Superior temporal gyrus (tissue), 1 donor: ENCODE measurements at regions not wholly inside any gene's neighbourhood (a gene's known extent, or its start where the extent isn't known, plus 50 kb on each side); places are given as distances from the start of the nearest gene placed in this dataset.

Experiments
- DNase-seq: peaks from one replicate; pipeline ENCODE4 v3.0.0-alpha.2; 2016; ENCODE audit errors: extremely low spot score

DNA sequence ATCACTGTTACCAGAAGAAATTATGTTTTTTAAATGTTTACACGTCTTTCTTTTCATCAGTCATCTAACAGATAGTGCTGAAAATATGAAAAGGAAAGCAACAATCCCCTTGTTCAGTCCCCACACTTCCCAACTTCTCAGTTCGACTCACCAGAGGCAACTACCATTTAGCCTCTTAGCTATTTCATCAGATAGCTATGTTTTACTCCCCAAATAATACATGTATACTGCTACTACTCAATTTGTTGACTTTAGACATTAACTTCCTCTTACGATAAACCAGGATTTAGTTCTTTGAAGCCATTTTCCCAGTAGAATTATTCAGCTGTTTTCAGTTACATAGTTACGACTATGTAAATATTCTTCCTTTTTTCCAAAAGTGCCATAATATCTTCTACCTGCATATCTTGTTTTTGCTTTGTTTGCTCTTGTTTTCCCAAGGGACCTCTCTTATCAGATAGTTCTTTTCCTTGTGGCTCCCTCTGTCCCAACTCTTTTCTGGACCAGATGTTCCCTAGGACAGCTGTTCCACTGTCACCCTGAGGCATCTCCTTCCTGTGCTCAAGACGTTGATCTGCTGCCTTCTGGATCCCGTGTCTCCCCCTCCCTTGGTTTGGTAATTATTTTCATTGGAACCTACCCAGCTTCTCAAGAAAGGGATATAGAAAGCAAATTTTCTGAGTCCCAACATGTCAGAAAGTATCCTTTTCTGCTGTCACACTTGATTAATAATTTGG is 289.3 kb upstream of the TANK start:
- DNase-seq: no peak

DNA sequence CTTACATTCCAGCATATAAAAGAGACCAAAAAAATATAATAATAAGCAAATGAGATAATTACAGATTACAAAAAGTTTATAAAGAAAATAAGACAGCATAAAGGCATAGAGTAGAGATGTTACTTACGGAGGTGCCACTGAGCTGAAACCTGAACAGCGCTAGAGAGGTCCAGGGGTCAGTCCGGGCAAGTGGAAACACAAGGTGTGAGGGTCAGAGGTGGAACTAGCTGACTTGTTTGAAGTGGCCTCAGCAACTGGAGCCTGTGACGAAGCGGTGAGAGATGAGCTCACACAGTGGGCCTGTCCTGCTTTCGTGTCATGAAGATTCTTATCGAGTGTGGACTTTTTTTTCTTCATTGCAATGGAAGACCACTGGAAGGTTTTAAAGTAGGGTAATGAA is 288.3 kb upstream of the TANK start:
- DNase-seq: no peak

DNA sequence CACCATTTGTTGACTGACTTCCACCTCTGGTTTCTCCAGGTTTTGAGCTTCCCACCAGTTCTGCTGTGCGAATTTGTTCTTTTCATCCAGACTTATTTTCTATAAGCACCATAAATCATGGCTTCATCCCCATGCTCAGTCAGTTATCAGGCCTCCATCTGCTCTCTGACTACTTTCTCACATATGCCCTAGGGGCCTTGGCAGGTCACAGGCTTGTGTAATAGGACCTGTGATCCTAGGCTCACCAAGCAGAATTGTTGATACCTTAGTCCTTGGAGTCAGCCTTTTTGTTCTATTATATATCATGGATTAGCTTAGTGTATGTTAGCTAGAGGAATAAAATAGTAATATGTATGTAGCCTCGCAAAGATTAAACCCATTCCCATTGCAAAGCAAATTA is 284.2 kb upstream of the TANK start:
- DNase-seq: no peak

DNA sequence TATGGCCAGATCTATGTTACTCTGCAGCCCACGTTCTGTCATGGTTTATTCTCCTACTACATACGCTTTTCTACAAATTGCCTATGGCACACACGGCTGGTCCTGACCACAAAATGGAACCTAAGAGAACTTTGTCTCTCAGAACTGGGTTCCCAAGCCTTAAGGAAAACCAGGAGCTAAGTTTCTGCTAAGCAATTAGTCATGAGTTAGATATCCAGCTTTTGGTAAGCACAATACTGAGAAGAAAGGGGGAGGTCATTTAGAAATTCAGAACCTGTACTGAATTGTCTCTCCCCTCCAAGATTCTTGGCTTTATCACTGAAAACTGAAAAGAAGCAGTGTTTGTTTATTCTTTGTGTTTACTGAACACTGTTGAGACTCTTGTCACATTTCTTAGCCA is 283.5 kb upstream of the TANK start:
- DNase-seq: no peak

DNA sequence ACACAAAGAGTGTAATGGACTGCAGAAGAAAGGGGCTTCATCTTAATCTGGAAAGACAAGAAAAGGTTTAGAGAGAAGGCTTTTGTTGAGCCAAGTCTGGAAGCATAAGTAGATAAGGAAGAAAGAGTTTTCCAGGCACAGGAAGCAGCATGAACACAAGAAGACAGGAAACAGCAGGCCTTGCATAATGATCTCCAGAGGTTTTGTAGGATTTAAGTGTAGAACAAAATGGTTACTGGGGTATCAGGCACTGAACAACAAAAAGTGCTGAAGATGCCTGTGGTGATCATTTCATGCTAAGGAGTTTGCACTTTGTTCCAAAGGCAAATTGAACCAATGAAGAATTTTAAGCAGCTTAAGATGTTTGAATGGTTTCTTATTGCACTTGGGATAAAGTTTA is 281.6 kb upstream of the TANK start:
- no peak for DNase-seq

DNA sequence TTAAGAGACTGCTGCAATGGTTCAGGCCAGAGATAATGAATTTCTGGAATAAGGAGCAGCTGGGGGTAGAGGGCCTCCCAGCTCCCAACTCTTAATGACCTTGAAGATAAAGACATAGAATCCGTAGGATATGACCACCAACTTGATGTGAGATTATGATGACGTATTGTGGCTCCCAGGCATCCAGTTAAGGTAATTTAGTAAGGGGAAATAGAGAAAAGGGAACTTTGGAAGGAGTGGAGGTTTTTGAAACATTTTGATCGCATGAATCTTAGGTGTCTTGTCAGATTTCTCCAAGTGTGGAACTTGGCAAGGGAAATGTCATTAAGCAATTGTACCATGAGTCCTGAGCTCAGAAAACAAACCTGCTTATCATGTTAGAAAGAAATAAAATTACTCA is 277.3 kb upstream of the TANK start:
- no peak for DNase-seq

DNA sequence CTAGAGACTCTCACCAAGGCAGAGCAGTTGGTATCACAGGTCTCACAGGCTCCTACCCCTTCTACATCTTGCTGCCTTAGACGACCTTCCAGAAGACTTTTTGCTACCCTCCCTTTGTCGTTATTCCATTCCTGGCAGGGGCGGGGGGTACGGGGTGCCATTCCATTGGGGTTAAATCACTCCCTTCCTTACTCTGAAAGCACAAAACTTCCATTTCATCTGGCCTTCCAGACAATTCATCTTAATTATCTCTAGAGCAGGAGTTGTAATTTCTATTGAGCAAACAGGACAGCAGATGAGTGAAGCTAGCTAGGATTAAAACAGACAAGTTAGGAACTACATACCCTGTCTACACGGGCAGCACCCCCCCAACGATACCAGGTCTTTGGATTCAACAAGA is 276.2 kb upstream of the TANK start:
- DNase-seq: no peak

DNA sequence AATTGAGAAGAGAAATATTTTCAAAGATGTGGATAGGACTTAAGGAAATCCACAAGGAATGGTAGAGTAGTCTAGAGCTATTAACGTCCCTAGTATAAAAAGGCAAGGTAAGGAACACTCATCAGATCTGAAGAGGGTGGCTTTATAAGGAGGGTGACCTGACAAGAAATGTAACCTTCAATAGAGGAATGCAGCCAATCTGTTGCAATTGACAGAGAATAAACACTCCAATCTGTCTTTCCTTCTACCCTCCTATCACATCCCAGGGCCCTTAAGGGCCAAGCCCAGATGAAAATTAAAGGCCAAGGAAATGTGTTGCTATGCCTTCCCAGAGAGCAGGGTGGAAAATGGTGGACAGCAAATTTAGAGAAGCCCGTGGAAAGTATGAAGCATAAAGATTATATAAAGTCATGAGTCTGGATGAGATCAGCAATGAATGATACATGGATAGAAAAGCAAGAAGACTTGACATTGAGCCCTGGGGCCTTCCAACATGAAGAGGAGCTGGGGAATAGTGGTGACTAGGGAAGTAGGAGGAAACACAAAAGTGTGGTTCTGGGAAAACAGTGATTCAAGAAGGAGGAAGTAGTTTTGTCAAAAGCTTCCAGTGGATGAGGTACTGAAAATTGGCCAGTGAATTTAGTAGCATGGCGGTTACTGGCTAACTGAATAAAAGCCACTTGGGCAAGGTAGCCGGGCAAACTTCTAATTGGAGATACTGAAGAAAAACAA is 270.6 kb upstream of the TANK start:
- no peak for DNase-seq

DNA sequence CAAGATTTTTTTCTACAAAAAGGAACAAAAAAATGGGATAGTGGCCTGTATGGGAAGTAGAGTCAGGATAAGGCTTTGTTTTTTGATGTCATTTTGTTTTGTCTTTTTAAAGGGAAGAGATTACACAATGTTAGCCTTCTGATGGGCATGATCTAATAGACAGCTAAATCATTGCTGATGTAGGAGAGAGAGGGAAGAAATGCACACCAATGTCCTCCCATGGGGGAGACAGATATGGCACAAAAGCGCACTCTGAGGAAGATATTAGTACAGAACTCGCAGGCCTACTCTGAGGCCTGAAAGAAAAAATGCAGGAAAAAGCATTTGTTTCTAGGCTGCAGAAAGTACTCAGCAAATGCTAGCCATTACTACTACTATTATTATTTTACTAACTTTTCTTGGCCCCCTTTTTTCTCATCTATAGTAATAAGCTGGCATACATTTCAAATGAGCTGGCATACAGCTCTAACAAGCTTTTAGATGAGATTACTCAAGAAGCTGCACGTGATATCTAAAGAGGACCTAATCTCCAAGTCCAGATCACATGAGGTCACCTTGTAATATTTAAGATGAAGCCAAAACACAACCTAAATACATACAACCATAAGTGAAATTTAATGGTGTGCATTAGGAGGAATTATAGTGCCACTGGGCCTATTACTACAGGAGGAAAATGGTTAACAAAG is 269.4 kb upstream of the TANK start:
- DNase-seq: no peak

DNA sequence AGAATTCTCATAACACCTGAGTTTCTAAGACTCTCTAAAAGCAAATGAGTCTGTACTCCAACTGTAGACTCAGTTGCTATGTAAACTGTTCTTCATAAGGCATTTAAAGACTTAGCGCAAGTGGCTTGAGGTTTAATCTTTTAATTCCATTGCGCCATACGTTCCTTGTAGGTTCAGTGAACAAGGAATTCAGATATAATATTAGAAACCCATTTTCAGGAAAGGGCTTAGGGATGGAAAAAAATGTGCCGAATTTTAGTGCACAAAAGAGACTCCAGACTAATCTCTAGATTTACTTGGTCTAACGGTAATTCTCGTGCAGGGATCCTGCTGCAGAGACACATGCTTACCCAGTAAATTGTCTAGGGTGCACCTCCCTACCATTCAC is 268.9 kb upstream of the TANK start:
- no peak for DNase-seq

DNA sequence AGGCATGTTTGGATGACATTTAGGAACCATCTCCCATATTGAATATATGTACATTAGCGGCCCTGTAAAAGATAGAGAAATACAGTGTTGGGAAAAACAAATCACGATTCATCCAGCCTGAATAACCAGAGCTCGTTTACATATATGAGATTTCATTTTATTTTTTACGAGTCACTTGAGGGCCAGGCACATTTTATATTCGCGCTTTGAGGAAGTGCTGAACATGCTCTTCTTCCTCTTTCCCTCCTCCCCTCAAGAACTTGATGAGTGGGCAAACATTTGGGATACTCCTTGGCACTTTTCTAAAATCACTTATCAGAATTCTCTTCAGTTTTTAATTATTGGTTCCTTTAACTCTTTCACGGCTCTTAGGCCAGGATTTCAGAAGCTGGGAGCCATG is 268.0 kb upstream of the TANK start:
- DNase-seq: no peak

DNA sequence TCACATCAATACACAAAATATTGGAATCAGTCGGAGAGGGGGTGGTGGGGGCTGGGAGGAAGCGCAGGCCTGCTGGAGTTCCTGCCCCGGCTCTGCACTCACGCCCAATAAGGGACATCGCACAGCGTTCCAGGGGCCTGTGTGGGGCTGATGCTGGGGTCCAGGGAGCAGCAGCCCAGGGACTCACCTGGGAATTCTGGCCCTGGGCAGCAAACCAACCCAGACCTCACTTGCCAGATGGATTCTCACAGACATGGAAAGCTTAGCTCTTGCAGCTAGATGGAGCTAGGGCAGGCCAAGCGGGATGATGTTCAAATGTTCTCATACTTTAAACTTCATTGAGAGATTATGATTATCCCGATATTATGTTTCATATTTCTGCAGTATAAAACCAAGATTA is 266.6 kb upstream of the TANK start:
- DNase-seq: no peak

DNA sequence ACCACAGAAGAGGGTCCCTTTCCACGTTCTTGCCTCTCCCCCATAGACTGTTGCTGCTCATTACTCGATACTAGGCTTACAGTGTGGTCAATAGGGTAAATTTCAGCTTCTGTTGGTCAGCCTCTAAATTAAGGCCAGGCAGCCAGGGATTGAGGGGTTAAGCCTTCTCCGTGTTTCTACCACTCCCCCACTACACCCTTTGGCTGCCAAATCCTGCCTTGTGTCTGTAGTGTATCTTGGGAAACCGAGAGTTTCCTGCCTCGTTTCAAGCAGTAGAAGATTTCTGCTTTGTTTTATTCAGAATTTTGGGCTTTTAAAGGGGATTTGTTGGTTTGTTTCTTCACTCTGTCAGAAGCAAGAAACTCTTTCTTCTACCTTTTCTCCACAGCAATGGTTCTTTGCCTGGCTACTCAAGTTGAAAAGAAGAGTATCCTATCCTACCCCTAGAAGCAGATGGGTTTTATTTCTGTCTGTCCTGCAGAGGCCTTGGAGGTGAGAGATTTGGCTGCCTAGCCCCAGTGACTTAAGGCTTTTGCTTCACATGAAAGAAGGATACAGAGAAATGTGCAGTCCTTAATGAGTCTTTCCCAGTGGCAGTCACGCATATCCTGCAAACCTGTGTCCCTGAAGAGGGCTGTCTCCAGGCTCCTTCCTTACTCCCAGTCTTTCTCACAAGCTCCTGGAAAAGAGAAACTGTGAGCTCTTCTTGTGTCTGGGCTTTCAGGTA is 261.5 kb upstream of the TANK start:
- DNase-seq: no peak

DNA sequence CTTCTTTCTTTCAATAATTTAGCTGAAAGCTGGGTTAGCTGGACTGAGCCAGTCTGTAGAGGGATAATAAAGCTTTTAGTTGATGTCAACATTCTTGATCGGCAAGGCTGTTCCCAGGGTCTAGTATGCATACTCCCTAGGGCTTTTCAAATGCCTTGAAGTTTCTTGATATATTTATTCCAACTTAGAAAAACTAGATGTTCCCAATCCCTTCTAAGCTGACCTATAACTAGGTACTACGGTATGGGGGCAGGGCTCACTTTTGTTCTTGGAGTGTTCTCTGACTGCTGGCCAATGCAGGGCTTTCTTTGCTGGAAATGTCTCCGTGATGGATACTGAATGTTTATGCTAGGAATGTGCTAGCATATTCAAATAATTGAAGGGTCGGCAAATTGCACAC is 258.6 kb upstream of the TANK start:
- DNase-seq: no peak

DNA sequence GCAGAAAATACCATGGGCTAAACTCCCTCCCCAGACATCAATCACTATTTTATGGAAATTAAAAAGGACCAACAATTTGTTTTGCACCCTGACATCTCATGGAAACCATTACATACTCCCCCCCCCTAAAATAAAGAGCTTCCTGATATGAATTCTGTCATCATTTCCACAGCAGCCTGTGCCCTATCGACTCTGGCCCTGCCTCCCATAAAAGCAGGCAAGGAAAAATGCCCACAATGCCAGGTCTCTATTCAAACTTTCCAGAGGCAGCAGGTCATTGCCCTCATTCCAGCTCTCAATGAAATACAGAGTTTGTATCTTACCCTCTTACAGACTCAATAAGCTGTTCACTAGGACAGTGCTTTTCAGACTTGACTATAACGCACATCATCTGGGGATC is 254.4 kb upstream of the TANK start:
- DNase-seq: no peak

DNA sequence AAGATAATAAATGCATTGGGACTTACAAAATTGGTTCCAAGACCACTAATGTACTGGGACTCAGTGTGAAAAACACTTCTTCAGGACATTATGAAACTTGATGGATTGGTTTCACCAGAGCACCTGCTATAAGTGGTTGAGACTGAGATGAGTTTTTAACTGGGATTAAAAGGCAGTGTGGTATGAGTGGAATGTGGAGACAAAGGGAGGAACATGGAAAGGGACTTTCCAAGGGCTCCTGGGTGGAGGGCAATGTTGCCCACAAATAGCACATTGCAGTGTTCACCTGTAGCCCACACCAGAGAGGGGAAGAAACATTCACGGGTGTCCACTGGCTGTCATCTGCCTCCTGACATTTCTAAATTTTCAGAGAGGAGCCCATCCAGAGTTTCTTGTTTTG is 253.3 kb upstream of the TANK start:
- no peak for DNase-seq

DNA sequence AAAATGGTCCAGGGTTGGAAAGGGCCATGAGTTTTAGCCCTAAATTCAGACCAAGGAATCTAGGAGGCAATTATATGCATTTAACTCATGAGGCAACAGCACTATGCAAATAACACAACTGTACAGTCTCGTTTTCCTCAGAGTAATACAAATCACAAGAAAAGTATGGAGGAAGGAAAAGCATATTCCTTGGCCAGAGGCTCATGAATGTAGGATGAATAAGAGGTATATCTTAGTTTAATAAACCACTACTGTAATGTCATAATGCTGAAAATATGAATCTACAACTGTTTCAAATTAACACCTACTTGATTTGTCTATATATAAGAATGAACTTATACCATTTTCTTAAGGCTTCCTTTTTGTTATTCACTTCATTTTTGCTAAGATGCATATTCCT is 252.5 kb upstream of the TANK start:
- DNase-seq: no peak

DNA sequence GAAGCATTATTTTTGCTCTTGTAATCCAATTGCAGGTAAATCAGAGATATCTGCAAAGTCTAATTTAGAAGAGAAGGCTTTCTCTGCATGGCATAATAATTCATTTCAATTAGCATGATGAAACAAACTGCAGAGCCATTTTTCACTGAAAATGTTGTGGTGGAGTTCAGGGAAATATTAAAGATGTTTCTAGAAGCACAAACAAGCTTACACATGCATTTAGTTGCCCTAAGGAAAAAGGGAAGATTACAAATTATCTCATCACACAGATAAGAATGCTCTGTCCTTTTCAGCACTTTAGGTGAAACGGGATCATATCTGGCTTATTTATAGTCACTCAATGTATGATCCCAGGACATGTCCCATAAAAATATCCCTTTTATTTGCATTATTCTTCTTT is 252.1 kb upstream of the TANK start:
- DNase-seq: no peak

DNA sequence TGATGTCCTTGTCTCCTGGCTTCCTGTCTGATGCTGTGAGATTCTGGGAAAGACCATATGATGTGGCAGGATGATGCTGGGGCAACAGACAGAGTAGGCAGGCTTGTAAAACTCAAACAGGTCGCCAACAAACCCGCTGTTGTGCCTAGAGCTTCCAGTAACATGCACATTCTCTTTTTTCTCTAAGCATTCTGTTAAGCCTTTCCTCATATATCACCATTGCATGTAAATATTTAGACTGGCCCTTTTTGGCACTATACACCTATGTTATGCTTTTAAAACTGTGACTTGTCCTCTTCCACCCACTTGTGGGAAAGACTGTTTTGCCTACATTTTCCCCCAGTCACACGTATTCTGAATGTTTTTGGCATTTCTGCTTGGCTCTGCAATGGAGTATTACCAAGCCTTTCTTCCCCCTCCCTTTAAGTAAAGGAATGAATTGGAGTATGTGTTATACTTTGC is 250.4 kb upstream of the TANK start:
- no peak for DNase-seq

DNA sequence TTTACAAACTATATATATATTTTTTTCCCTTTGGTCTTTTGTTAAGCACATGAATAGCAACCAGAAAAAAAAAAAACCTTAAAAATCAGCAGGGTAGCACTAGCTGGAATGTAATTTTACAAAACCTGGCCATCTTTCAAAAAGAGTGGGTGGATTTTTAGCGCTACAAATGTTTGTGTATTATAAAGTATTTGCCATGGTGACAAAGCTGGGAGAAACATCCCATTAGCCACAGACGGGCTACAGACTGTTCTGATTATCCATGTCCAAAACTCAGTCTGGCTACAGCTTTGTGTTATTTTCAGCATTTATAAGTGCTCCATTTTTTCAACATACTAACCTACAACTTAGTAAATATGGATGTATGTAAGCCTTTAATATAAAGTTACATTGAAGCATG is 249.5 kb upstream of the TANK start:
- DNase-seq: no peak

DNA sequence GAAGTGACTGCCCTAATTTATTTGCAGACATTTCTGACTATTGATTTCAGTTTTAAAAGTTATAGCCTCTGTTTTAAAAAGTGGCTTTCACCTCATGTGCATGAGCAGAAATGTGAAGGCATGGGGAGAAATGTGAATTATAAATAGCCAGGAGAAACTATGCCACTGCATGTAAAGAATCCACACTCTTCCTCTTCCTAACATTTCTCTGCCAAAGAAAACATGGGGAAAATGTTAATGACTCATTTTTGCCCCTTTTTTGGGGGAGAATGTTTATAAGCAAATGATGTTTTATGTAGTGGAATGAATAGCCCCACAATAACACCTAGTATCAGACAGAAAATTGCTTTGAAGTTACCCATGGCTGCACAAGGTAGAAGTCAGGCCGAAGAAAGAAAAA is 249.0 kb upstream of the TANK start:
- no peak for DNase-seq

DNA sequence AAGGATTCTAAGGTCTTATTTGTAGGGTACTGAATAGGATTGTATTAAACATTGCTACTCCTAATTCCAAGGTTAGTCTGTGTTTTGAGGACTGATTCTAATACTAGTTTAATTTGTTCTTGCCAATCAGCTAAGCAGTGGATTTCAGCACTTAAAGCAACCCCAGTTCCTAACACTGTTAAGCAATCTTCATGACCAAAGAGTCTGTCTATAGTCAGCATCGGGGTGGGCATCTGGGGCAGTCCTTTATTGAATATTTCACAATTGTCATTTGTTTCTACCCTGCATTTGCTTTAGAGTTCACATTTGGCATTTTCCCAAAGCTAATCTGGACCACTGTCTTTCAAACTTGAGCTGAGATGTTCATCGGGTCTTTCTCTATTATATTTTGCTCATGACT is 248.0 kb upstream of the TANK start:
- DNase-seq: no peak
